ENCODE measurements at regions not wholly inside any gene's neighbourhood (a gene's known extent, or its start where the extent isn't known, plus 50 kb on each side); places are given as distances from the start of the nearest gene placed in this dataset.

GRCh38 chr2:224210286-224211180 lies 171.4 kb upstream of the SERPINE2 start:
- DNase-seq: no peak

DNA sequence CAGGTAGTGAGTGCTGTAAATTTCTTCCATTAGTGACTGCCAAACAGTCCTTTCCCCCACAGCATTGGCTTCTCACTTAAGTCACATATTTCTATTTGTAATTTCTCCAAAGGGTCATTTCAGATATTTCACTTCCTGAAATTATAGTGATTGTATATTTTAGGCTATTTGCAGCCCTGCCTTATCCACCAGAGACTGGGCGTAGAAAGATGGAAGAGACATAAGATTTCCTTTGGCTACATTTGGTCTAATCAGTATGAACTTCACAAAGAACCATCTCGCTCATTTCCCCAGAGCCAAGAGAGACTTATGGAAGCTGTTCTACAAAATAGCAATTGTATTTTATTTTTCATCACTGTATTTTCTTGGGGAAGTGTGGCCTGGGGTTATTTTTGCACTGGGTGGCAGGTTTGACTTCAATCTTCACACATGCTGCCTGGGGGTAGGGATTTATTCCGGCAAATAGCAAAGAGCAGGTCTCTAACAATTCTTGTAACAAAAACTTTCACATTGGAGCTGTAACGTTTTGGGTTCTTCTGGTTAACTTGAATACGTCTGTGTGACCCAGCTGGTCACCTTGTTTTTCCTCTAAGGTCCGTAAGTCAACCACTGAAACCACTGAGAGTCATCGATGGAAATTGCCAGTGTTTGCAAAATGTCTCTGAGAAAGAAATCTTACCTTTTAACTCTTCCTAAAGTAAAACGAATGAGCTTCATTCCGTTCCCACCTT lies 170.6 kb upstream of the SERPINE2 start:
- no peak for DNase-seq

DNA sequence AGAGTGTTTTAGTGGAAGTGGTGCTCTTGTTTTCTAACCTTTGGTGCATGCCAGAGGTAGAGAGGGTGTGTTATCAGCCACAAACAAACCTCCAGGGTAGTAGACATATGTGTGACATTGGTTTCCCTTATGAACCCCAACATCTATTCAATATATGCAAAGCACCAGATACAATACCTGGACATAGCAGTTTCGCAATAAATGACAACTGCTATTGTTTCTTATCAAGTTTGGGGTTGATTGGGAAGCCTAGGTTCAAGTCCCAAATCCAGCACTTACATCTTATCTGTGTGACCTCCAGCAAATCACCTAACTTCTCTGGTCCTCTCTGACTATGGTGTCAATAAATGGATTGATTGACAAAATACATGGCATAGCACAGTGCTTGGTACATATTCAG lies 169.4 kb upstream of the SERPINE2 start:
- no peak for DNase-seq

DNA sequence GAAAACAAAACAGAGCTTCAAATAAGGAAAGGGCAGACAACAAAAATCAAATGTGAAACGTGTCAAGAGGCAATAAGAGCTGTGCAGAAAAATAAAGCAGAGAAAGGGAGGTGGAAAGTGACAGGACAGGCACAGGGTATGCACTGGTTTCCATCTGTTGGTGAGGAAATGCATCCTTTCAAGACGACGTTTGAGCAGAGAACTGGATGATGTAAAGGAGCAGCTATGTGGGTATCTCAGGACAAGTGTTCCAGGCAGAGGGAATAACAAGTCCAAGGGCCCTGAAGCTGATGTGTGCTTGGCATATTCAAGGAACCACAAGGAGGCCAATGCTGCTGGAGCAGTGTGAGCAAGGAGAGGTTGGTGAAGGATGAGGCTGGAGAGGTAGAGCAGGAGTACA lies 168.9 kb upstream of the SERPINE2 start:
- DNase-seq: no peak

DNA sequence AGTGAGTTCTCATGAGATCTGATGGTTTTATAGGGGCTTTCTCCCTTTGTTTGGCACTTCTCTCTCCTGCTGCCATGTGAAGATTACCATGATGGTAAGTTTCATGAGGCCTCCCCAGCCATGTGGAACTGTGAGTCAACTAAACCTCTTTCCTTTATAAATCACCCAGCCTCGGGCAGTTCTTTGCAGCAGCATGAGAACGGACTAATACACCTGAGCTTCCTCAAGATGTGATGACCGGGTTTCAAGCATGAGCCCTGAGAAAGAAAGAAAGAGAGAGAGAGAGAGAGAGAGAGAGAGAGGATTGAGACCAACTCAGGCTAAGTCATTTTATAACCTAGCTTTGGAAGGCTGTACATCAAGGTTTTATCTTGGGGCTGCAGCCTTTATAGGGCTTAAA lies 167.7 kb upstream of the SERPINE2 start:
- no peak for DNase-seq

DNA sequence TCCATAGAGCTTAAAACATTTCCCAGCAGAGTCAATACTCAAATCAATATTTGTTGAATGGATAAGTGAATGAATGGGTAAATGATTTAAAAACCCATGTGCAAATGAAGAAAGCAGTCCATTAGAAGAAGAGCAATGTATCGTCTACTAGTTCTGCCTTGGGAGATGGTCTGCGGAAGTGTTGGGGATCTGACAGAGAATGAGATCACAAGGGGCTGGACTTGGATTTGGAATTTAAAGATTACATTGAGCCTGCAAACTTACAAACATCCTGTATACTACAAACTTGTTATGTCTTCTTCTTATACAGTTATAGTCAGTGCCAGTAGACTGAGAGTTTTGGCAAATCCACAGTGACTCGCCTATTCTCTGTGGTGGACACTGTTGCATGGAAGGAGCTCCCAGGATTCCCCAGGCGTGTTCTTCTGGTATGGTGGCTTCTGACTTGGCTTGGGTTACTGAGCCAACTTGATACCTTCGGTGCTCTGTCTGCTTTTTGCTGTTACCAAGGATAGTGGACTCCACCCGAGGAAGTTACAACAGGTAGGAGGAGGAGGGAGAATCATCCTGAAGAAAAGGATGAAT lies 163.3 kb upstream of the SERPINE2 start:
- DNase-seq: no peak

DNA sequence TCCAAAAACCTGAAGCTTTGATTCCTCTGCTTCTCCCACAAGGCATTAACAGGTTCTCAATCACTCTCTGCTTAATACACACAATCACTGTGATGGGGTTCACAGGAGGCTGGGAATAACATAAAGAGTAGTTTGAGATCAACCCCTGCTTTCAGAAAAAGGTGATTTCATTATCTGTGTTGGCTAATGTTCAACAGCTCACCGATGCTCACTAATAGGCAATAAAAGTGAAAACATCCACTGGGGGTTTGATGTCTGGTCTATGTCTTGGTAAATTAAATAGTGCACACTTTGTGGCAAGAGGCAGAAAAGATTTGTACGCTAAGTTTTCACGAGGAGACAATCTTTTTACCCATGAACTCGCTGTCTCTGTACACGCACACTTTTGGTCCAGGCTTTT lies 159.3 kb upstream of the SERPINE2 start:
- DNase-seq: no peak

DNA sequence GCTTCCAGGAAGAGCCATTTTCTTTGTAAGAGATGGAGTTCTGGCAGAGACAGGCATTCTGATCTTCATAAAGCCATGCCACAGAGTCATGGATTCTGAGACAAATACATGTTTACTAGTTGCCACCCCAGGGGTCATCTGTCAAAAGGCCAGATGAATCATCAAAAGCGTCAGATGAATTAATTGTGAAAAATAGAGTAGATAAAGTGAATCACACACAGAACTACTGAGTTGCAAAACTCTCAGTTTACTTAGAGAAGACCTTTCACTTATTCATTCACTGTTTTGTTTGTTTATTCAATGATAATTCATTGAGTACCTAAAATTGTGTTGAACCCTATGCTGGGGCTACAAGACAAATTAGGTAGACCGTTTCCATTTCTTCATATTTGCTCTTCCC lies 157.7 kb upstream of the SERPINE2 start:
- DNase-seq: no peak

- DNase-seq: no peak
Measured at GRCh38 chr2:224195925-224196571, 157.0 kb upstream of the SERPINE2 start.

DNA sequence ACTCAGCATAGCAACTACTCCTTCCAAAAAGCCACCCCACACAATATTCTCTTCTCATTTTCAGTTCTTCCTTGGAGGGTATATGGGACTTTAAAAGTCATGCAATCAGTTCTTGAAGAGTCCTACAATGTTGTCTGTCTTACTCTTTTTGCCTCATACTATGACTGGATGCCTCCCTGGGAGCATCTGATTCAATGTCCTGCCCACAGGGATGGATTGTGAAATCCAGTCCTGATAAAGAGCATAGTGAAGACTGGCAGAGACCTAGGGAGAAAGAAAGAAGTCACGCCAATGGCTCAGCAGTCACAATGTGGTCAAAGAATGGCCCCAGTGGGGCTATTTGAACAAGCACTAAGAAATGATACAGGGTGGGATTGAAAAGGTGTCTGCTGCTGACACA lies 155.1 kb upstream of the SERPINE2 start:
- no peak for DNase-seq

- DNase-seq: no peak
Measured at GRCh38 chr2:224191465-224191864, 152.4 kb upstream of the SERPINE2 start.

GRCh38 chr2:224190936-224191270 lies 151.8 kb upstream of the SERPINE2 start:
- DNase-seq: no peak

- no peak for DNase-seq
Measured at GRCh38 chr2:224190234-224190935, 151.3 kb upstream of the SERPINE2 start.

- DNase-seq: no peak
Measured at GRCh38 chr2:224187220-224187619, 148.1 kb upstream of the SERPINE2 start.

GRCh38 chr2:224185023-224185601 lies 146.0 kb upstream of the SERPINE2 start:
- DNase-seq: no peak

DNA sequence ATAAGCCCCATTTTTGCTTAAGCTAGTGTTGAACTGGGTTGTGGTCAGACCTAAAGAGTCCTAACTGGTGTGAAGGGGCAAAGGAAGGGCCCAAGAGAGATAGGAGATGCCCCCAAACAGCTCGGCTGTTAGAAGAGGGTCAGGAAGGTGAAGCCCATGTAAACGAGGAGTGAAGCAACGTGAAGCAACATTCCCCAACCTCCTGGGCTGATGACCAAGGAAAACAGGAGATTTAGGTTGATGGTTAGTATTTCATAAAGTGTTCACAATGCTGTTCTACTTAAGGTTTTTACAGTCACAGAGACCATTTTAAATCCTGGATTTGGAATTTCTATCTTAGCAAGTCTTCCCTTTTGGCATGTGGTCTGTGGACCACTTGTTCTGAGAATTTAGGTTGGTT lies 144.0 kb upstream of the SERPINE2 start:
- DNase-seq: no peak

GRCh38 chr2:224182498-224182897 lies 143.4 kb upstream of the SERPINE2 start:
- DNase-seq: no peak

GRCh38 chr2:224181534-224182155 lies 142.6 kb upstream of the SERPINE2 start:
- no peak for DNase-seq

DNA sequence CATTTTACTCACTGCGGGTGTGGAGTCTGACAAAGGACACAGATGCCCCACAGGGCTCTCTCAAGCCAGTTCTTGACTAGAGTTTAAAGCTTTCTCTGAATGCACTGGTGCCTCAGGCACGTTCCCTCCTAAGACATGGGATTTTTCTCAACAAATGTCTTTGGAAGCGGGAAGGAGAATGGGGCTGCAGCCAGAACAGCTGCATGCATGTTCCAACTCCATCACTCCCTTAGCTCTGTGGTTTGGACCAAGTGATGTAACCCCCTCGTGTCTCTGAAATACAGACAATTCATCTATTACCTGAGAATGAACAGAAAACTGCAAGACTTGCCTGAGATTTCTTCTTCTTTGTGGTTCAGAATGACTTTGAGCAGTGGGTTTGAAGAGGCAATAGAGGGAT lies 141.7 kb upstream of the SERPINE2 start:
- no peak for DNase-seq

- DNase-seq: no peak
Measured at GRCh38 chr2:224178056-224178455, 139.0 kb upstream of the SERPINE2 start.

DNA sequence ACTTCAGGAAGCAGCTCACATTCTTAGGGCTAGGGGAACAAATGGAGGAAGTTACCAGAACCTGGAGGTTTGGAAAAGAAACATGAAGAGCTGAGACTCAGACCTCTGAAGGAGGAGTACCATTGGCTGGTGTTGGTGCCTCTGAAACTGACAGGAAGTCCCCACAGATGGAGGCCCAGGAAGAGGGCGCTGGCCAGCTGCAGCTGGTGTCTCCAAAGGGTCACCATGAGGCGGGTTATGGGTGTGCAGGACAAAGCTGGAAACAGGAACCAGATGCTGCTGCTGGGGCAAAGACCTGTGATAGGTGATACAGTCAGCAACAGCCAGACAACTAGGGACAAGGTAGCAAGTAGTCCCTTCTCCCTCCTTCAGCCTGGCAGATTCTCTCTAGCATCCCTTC lies 136.5 kb upstream of the SERPINE2 start:
- DNase-seq: no peak

- no peak for DNase-seq
Measured at GRCh38 chr2:224174990-224175389, 135.9 kb upstream of the SERPINE2 start.

All from inflammatory macrophage treated with lipopolysaccharide for 4 hours (primary cell).